PC-9 (cell line): ENCODE measurements at regions not wholly inside any gene's neighbourhood (a gene's known extent, or its start where the extent isn't known, plus 50 kb on each side); places are given as distances from the start of the nearest gene placed in this dataset.

ENCODE experiments used
- CTCF ChIP-seq: fragments of 200-600 bp; sonication (generic); conservative IDR thresholded peaks from 2 replicates; pipeline ENCODE4 v1.6.1; 2017; ENCODE audit warnings: mixed run types, antibody characterized with exemption, mild to moderate bottlenecking, moderate library complexity
- EZH2 ChIP-seq: fragments of 200-600 bp; sonication (generic); IDR thresholded peaks from 2 replicates; pipeline ENCODE4 v1.8.0; 2017; ENCODE audit warnings: antibody characterized with exemption, low read depth

DNA sequence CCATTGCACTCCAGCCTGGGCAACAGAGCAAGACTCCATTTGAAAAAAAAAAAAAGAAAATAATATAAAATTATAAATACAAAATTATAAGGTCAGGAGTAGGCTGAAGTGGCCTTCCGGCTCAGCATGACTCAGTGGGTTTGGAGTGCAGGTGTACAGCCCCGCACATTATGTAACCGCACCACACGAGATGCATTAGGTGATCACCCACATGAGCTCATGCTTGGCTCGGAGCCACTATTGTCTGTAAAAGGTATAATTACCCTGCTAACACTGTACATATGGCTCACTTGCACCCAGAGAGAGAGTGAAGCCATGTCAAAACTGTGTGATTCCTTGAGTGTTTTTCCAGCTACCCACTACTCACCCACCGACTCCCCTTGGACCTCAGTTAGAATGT, 557.0 kb downstream of the SLC6A15 start:
- TF ChIP-seq EZH2, result no peak
- no peak for TF ChIP-seq CTCF
